ENCODE measurements at regions not wholly inside any gene's neighbourhood (a gene's known extent, or its start where the extent isn't known, plus 50 kb on each side); places are given as distances from the start of the nearest gene placed in this dataset.

DNA sequence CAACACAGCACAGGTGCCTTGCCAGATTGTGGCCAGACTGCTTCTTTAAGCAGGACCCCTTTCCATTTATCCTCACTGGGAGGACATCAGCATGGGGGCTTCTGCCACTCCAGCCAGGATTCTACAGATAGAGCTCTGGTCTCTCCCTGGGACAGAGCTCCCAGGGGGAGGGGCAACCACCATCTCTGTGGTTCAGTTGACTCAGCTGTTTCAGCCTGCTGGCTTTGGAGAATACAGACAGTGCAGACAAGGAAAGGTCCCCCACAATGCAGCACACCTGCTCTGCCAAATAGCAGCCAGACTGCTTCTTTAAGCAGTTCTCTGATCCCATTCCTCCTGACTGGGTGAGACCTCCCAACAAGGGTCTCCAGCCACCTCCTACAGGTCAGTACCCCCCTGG, 132.8 kb downstream of the OR2K2 start:
- no peak for DNase-seq (ENCODE audit: low read depth in 3 of 3, low spot score in 2 of 3)

- DNase-seq (ENCODE audit: low read depth in 3 of 3, low spot score in 2 of 3), result no peak
These were observed 134.3 kb downstream of the OR2K2 start for GRCh38 chr9:111195766-111196165.

DNA sequence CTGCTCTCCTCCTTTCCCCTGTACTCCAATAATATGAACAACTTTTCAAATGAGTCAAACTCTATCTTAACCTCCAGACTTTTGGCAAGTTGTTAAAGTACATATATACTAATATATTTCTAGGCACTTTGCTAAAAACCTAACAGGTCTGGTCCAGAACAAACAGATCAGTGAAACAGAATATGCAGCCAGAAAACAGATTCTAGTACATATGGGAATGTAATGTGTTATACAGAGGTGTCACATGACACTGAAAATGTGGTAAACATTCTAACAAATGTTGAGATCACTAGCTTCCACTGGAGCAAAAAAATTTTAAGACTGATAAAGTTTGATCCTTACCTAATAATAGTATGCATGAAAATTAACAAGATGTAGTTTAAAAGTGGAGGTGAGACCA, 136.9 kb downstream of the OR2K2 start:
- no peak for DNase-seq (ENCODE audit: low read depth in 3 of 3, low spot score in 2 of 3)

DNA sequence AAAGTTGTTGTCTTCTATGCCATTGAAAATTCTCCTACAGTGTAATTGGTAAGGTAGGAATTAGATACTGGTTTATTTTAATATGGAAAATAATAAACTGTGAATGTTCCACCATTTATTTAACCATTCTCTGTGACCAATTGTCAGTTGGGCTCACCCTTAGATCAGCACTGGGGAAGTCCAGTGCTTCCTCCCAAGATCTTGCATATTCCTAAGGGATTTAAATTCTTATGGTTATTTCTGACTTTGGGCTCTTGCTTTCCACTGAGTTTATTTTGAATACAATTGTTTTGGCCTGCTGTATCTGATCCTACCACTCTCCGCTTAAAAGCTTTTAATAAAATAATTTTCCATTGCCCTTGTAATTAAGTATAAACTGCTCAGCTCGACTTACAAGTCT, 137.4 kb downstream of the OR2K2 start:
- DNase-seq (ENCODE audit: low read depth in 3 of 3, low spot score in 2 of 3), result no peak

GRCh38 chr9:111190347-111190746, 139.7 kb downstream of the OR2K2 start:
- DNase-seq (ENCODE audit: low read depth in 3 of 3, low spot score in 2 of 3), result no peak

- no peak for DNase-seq (ENCODE audit: low read depth in 3 of 3, low spot score in 2 of 3)
These were observed 142.6 kb downstream of the OR2K2 start for GRCh38 chr9:111187376-111187775.

- DNase-seq (ENCODE audit: low read depth in 3 of 3, low spot score in 2 of 3), result no peak
These were observed 143.9 kb downstream of the OR2K2 start for GRCh38 chr9:111186021-111186530.

DNA sequence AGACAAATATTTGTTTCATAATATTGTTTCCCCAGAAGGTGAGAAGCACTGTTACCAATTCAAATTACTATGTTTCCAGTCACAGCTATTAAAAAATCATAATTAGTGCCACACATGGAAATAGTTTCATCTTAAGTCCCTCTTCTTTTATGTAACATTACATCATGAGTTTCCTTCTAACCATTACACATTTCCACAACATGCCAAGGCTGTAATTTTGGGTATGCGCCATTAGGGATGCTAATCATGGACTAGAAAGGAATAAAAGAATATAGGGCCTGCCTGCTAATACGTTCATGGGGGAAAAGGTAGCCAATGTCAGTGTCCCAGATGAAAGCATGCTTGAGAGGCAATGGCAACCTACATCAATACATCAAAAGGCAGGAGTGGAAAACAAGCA, 142.5 kb upstream of the LPAR1 start:
- DNase-seq (ENCODE audit: low read depth in 3 of 3, low spot score in 2 of 3), result no peak

DNA sequence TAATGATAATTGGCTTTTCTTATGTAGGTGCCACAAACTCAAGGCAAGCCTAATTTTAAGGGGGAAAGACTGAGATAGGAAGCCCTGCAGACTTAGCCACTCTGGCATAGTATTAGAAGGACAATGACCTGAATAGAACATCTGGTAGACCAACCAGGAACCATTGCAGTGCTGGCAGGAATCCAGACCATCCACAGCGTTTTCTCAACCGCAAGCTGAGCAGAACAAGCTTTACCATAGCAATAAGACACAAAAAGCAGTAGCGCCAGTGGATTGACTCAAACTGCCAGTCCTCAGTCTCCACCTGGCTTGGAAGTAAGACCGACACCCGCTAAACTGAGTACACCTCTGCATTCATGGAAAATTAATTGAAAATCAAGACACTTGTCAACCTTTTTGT, 141.3 kb upstream of the LPAR1 start:
- DNase-seq (ENCODE audit: low read depth in 3 of 3, low spot score in 2 of 3), result no peak

- no peak for DNase-seq (ENCODE audit: low read depth in 3 of 3, low spot score in 2 of 3)
These were observed 140.2 kb upstream of the LPAR1 start for GRCh38 chr9:111178331-111179055.

GRCh38 chr9:111176511-111176910, 138.2 kb upstream of the LPAR1 start:
- no peak for DNase-seq (ENCODE audit: low read depth in 3 of 3, low spot score in 2 of 3)

DNA sequence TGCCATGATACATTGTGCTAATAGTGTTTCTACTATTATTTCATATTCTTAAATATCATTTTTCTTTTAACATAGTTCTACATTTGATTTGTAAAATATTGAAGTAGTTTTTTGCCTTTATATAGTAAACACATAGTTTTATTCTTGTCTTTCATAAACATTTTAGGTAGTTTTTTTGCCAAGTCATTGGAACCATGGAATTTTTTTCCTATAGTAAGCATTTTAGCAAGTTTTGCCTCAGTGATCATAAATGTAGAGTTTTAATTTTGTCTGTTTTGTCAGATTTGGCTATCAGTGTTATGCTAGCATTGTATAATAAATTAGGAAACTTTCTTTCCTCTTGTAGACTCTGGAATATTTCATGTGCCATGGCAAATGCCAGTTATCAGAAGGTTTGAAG, 137.1 kb upstream of the LPAR1 start:
- no peak for DNase-seq (ENCODE audit: low read depth in 3 of 3, low spot score in 2 of 3)

GRCh38 chr9:111167341-111167740, 129.1 kb upstream of the LPAR1 start:
- no peak for DNase-seq (ENCODE audit: low read depth in 3 of 3, low spot score in 2 of 3)

GRCh38 chr9:111163716-111164389, 125.6 kb upstream of the LPAR1 start:
- DNase-seq (ENCODE audit: low read depth in 3 of 3, low spot score in 2 of 3), result peak in 1 of 3 donors; percentile 56

DNA sequence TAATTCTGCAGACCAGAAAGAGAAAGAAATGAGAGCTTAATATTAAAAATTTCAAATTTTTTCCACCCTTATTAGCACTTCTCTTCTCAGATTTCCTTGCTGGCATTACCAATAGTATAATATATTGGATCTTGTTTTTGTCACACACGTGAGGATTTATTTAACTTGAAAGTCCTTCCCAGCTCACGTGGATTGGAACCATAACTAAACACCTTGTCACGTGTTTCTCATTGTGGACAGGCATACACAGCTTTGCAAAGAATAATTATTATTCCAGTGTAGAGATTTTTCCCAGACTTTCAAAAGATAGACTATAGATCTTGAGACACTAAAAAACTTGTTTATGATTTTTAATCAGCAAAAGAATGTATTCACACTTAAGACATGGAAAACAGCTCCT, 123.8 kb upstream of the LPAR1 start:
- DNase-seq (ENCODE audit: low read depth in 3 of 3, low spot score in 2 of 3), result no peak

DNA sequence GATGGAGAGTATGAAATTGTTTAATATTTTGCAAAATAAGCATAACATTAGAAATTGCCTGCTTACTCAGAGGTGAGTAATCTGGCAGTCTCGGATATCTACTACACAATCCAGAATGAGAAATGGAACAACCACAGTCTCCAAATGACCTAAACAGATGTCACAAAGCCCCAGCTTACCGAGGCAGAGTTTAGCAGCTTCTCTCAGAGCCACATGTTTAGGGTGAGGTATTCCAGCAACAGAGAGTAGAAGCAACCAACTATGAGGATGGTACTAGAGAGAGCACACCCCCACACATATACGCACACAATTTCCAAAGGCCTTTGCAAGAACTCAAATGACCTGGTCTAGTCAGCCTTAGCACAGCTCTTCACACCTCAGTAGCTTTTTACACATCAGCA, 122.7 kb upstream of the LPAR1 start:
- no peak for DNase-seq (ENCODE audit: low read depth in 3 of 3, low spot score in 2 of 3)

- DNase-seq (ENCODE audit: low read depth in 3 of 3, low spot score in 2 of 3), result no peak
These were observed 120.7 kb upstream of the LPAR1 start for GRCh38 chr9:111158999-111159398.

GRCh38 chr9:111158363-111158762, 120.1 kb upstream of the LPAR1 start:
- no peak for DNase-seq (ENCODE audit: low read depth in 3 of 3, low spot score in 2 of 3)

DNA sequence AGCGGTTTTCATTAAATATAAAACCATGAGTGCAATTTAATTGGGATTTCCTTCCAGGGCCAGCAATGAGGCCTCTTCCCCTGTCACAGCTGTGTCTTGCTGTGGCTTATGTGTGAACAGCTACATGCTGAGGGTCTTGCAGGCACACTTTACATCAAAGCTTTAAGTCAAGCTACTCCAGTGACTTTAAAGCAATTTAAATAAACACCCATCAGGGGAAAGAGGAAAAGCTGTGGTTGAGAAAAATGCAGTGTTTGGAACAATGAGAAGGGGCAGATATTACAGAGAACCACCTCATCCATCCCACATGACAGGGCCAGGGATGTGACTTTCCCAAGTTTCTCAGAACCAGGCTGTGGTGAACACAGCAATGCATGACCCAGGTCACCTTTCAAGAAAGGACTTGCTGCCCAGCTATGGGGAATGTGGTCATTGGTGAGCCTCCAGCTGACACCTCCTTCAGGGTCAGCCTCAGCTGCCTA, 115.9 kb upstream of the LPAR1 start:
- DNase-seq (ENCODE audit: low read depth in 3 of 3, low spot score in 2 of 3), result no peak

DNA sequence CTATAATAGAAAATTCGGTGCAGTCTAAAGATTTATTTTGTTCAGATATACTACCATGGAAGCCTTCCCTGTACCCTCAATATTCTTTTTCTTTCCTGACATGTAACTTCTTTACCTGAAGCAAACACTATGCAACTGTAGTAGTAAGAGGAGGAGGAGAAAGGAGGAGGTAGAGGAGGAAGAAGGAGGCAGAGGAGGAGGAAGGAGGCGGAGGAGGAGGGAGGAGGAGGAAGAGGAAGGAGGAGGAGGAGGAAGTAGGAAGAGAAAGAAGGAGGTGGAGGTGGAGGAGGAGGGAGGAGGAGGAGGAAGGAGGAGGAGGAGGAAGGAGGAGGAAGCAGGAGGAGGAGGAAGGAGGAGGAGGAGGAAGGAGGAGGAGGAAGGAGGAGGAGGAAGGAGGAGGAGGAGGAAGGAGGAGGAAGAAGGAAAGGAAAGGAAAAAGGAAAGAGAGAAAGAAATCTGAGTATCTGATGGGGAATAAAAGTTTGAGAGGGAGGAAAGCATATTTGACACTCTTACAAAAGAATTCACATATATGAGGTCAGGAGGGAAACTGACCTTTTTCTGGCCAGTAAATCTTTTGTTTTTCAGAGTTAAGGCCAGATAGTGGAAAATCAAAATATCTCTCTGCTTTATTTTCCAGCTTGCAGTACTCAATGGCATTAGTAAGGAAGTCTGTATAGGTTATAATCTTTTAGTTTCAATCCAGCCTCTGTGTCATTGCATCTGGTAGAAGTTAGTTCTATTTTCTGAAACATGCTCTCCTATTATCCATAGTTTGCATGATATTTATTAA, 114.5 kb upstream of the LPAR1 start:
- DNase-seq (ENCODE audit: low read depth in 3 of 3, low spot score in 2 of 3), result no peak

DNA sequence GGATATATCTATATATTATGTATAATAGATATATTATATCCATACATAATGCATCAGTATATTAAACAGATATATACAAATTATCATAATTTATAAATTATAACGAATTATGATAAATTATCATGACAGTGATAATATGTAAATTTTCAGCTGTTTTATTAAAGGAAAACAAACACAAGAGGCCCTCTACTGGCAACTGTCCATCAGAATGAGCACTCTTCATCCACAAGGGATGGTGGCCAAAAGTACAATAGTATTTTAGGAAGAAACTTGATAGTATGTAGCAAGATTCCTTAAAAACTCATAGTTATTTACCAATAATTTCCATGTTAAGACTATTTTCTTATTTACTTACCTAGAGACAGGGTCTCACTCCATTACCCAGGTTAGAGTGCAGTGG, 113.3 kb upstream of the LPAR1 start:
- DNase-seq (ENCODE audit: low read depth in 3 of 3, low spot score in 2 of 3), result no peak
